WTC11 (cell line): ENCODE measurements at regions not wholly inside any gene's neighbourhood (a gene's known extent, or its start where the extent isn't known, plus 50 kb on each side); places are given as distances from the start of the nearest gene placed in this dataset.

Source experiments
- NR1H2 ChIP-seq: sonication (generic); formaldehyde crosslinking; IDR thresholded peaks from 2 replicates; pipeline ENCODE4 v1.9.0; 2021; ENCODE audit warnings: mild to moderate bottlenecking, moderate library complexity, missing genetic modification reagents
- TF ChIP-seq, protein P1 (sequence below): sonication (generic); formaldehyde crosslinking; IDR thresholded peaks from 2 replicates; pipeline ENCODE4 v1.8.1; 2023; ENCODE audit warnings: mild to moderate bottlenecking, missing genetic modification reagents, moderate library complexity
- TF ChIP-seq, protein P2 (sequence below): sonication (generic); formaldehyde crosslinking; IDR thresholded peaks from 2 replicates; pipeline ENCODE4 v1.8.1; 2023; ENCODE audit warnings: mild to moderate bottlenecking, missing genetic modification reagents, moderate library complexity
- TF ChIP-seq, protein P3 (sequence below): fragments of 200-600 bp; IDR thresholded peaks from 2 replicates; pipeline ENCODE4 v1.8.0; 2022; ENCODE audit warnings: antibody characterized with exemption

DNA sequence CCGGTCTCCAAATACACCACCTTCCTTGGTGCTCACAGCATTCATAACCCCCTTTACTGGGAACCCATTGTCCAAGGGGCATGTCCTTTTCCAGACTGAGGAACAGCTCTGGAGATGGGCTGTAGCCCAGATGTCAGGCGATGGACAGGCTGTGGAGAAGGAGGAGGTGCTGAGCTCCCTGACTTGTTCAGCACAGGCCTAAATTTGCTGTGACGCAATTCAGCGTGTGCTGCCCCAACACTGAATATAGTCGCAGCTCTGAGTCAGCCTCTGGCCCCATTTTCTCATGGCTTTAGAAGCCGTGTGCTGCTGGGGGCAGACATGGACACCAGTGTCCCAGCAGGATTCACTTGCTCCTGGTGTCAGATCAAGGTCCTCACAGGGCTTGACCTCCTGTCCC lies 269.1 kb downstream of the EMP1 start:
- TF ChIP-seq, protein P1, sequence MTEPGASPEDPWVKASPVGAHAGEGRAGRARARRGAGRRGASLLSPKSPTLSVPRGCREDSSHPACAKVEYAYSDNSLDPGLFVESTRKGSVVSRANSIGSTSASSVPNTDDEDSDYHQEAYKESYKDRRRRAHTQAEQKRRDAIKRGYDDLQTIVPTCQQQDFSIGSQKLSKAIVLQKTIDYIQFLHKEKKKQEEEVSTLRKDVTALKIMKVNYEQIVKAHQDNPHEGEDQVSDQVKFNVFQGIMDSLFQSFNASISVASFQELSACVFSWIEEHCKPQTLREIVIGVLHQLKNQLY (CRISPR knock-in tag): no peak
- TF ChIP-seq, protein P2, sequence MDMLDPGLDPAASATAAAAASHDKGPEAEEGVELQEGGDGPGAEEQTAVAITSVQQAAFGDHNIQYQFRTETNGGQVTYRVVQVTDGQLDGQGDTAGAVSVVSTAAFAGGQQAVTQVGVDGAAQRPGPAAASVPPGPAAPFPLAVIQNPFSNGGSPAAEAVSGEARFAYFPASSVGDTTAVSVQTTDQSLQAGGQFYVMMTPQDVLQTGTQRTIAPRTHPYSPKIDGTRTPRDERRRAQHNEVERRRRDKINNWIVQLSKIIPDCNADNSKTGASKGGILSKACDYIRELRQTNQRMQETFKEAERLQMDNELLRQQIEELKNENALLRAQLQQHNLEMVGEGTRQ: no peak
- TF ChIP-seq, protein P3, sequence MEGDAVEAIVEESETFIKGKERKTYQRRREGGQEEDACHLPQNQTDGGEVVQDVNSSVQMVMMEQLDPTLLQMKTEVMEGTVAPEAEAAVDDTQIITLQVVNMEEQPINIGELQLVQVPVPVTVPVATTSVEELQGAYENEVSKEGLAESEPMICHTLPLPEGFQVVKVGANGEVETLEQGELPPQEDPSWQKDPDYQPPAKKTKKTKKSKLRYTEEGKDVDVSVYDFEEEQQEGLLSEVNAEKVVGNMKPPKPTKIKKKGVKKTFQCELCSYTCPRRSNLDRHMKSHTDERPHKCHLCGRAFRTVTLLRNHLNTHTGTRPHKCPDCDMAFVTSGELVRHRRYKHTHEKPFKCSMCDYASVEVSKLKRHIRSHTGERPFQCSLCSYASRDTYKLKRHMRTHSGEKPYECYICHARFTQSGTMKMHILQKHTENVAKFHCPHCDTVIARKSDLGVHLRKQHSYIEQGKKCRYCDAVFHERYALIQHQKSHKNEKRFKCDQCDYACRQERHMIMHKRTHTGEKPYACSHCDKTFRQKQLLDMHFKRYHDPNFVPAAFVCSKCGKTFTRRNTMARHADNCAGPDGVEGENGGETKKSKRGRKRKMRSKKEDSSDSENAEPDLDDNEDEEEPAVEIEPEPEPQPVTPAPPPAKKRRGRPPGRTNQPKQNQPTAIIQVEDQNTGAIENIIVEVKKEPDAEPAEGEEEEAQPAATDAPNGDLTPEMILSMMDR: no peak
- no peak for TF ChIP-seq NR1H2 (CRISPR knock-in tag)
